Chondrocyte (in vitro differentiated cells): ENCODE measurements at regions not wholly inside any gene's neighbourhood (a gene's known extent, or its start where the extent isn't known, plus 50 kb on each side); places are given as distances from the start of the nearest gene placed in this dataset.

ENCODE experiments used
- DNase-seq: peaks from one replicate; pipeline ENCODE4 v3.0.0; 2021; ENCODE audit warnings: mixed read lengths, low spot score
- H3K27ac Mint-ChIP-seq: one replicate; pipeline ENCODE4 v1.8.0; 2021; ENCODE audit warnings: mild to moderate bottlenecking, moderate library complexity, mixed read lengths; ENCODE audit not compliant: unreplicated experiment
- H3K27me3 Mint-ChIP-seq: 2 replicates; pipeline ENCODE4 v1.8.0; 2021; ENCODE audit warnings: low read depth, mixed read lengths
- H3K36me3 Mint-ChIP-seq: 2 replicates; pipeline ENCODE4 v1.8.0; 2021; ENCODE audit warnings: low read depth, mixed read lengths
- H3K4me1 Mint-ChIP-seq: 2 replicates; pipeline ENCODE4 v1.8.0; 2021; ENCODE audit warnings: low read depth, mild to moderate bottlenecking, mixed read lengths
- H3K4me3 Mint-ChIP-seq: one replicate; pipeline ENCODE4 v1.8.0; 2021; ENCODE audit warnings: mild to moderate bottlenecking, moderate library complexity, mixed read lengths; ENCODE audit not compliant: unreplicated experiment
- H3K9me3 Mint-ChIP-seq: 2 replicates; pipeline ENCODE4 v1.8.0; 2021; ENCODE audit warnings: low read depth, mixed read lengths
- CTCF ChIP-seq: fragments of 200-600 bp; sonication (generic); IDR thresholded peaks from 2 replicates; pipeline ENCODE4 v1.5.0; 2021; ENCODE audit warnings: antibody characterized with exemption, mild to moderate bottlenecking, moderate library complexity

- Mint-ChIP-seq H3K36me3 (no peaks in the 10 kb centered on the region), H3K4me1 (peaks cover 86% of the 10 kb centered on the region), H3K4me3 (no peak overlapping the region), H3K27me3 (no peaks in the 10 kb centered on the region), H3K9me3 (no peaks in the 10 kb centered on the region), H3K27ac (peak overlapping the region; percentile 68)
- no peak for DNase-seq
- TF ChIP-seq CTCF, result no peak
Measured at GRCh38 chr14:61226015-61226654, 55.0 kb downstream of the TMEM30B start.

GRCh38 chr14:61225344-61225743, 55.8 kb downstream of the TMEM30B start:
- Mint-ChIP-seq H3K27ac (peak overlapping the region; percentile 68), H3K4me1 (peaks cover 93% of the 10 kb centered on the region), H3K36me3 (no peaks in the 10 kb centered on the region), H3K9me3 (no peaks in the 10 kb centered on the region), H3K27me3 (no peaks in the 10 kb centered on the region), H3K4me3 (no peak overlapping the region)
- DNase-seq, result no peak
- no peak for TF ChIP-seq CTCF

- peaks cover 96% of the 10 kb centered on the region for H3K4me1 Mint-ChIP-seq
- no peaks in the 10 kb centered on the region for H3K27me3 Mint-ChIP-seq
- H3K9me3 Mint-ChIP-seq, result no peaks in the 10 kb centered on the region
- no peak overlapping the region for H3K4me3 Mint-ChIP-seq
- peak overlapping the region; percentile 9 for H3K27ac Mint-ChIP-seq
- H3K36me3 Mint-ChIP-seq, result no peaks in the 10 kb centered on the region
- DNase-seq, result no peak
- TF ChIP-seq CTCF, result no peak
Measured at GRCh38 chr14:61223552-61223951, 57.6 kb downstream of the TMEM30B start.

- no peak for TF ChIP-seq CTCF
- no peak for DNase-seq
- Mint-ChIP-seq H3K4me1 (peaks cover 97% of the 10 kb centered on the region), H3K36me3 (no peaks in the 10 kb centered on the region), H3K9me3 (no peaks in the 10 kb centered on the region), H3K27me3 (no peaks in the 10 kb centered on the region), H3K27ac (peak overlapping the region; percentile 74), H3K4me3 (no peak overlapping the region)
Measured at GRCh38 chr14:61222388-61222787, 58.8 kb downstream of the TMEM30B start.

GRCh38 chr14:61221906-61222305, 59.2 kb downstream of the TMEM30B start:
- DNase-seq, result no peak
- H3K4me3 Mint-ChIP-seq, result no peak overlapping the region
- H3K4me1 Mint-ChIP-seq, result peaks cover 98% of the 10 kb centered on the region
- H3K9me3 Mint-ChIP-seq, result no peaks in the 10 kb centered on the region
- no peak for TF ChIP-seq CTCF
- peak overlapping the region; percentile 74 for H3K27ac Mint-ChIP-seq
- no peaks in the 10 kb centered on the region for H3K36me3 Mint-ChIP-seq
- no peaks in the 10 kb centered on the region for H3K27me3 Mint-ChIP-seq
